BJ (cell line): ENCODE measurements at regions not wholly inside any gene's neighbourhood (a gene's known extent, or its start where the extent isn't known, plus 50 kb on each side); places are given as distances from the start of the nearest gene placed in this dataset.

Experiments used
- CTCF ChIA-PET: fragments of 350-600 bp; formaldehyde crosslinking; extraction: SDS; loops from one replicate; lab custom pipeline; 2021; ENCODE audit warnings: antibody characterized with exemption, inconsistent platforms; lab: Yijun Ruan, JAX
- POLR2A ChIA-PET: fragments of 300-600 bp; sonication (Branson Sonifier 250); formaldehyde crosslinking; extraction: SDS; loops from one replicate; lab custom pipeline; 2021; ENCODE audit warnings: antibody characterized with exemption; lab: Charles Lee
- DNase-seq: peaks from one replicate; pipeline ENCODE4 v3.0.0-alpha.2; 2011; ENCODE audit warnings: low read depth
- H3K27me3 ChIP-seq: 2 replicates; pipeline ENCODE4 v1.6.0; 2011; ENCODE audit warnings: low read length; ENCODE audit not compliant: control insufficient read depth, insufficient read depth
- H3K36me3 ChIP-seq: 2 replicates; pipeline ENCODE4 v1.5.1; 2011; ENCODE audit warnings: low read length; ENCODE audit not compliant: control insufficient read depth, insufficient read depth
- H3K4me3 ChIP-seq: 2 replicates; pipeline ENCODE4 v1.5.1; 2011; ENCODE audit warnings: low read depth, mild to moderate bottlenecking, control low read depth, low read length
- CTCF ChIP-seq: IDR thresholded peaks from 2 replicates; pipeline ENCODE4 v1.5.1; 2011; ENCODE audit warnings: low read depth, mild to moderate bottlenecking, control low read depth, inconsistent platforms, low read length, moderate library complexity; ENCODE audit not compliant: insufficient read depth

GRCh38 chr1:38530957-38531356 lies 328.6 kb downstream of the RRAGC start:
- H3K4me3 ChIP-seq, result no peak overlapping the region
- ChIA-PET CTCF (no interaction called here), POLR2A (no interaction called here)
- TF ChIP-seq CTCF, result no peak
- no peaks in the 10 kb centered on the region for H3K27me3 ChIP-seq
- DNase-seq, result no peak
- H3K36me3 ChIP-seq, result no peaks in the 10 kb centered on the region

- ChIA-PET POLR2A (no interaction called here), CTCF (no interaction called here)
- no peak for TF ChIP-seq CTCF
- H3K4me3 ChIP-seq, result no peak overlapping the region
- no peak for DNase-seq
- no peaks in the 10 kb centered on the region for H3K27me3 ChIP-seq
- H3K36me3 ChIP-seq, result no peaks in the 10 kb centered on the region
These were observed 329.6 kb downstream of the RRAGC start for GRCh38 chr1:38529946-38530345.

- Histone ChIP-seq H3K27me3 (no peaks in the 10 kb centered on the region), H3K36me3 (no peaks in the 10 kb centered on the region), H3K4me3 (no peak overlapping the region)
- TF ChIP-seq CTCF, result no peak
- ChIA-PET CTCF (no interaction called here), POLR2A (no interaction called here)
- no peak for DNase-seq
These were observed 330.2 kb downstream of the RRAGC start for GRCh38 chr1:38529391-38529790.

DNA sequence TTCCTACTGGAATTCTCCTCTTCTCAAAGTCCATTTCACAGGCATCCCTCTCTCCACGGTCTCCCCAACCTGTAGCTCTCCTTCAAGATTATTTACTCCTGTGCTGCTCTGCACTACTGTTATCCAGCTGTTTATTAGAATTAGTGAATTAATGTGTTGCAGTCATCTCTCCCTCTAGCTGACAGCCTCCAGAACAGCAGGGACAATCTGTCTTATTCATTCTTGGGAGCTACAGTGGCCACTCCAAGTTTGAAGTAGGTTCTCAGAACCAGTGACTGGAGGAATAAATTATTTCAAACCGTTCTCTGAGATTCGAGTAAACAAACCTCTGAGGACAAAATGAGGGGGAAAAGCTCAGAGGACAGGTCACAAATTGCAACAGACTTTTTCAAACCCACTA lies 330.9 kb downstream of the RRAGC start:
- POLR2A ChIA-PET, result no interaction called here
- Histone ChIP-seq H3K36me3 (no peaks in the 10 kb centered on the region), H3K4me3 (no peak overlapping the region), H3K27me3 (no peaks in the 10 kb centered on the region)
- TF ChIP-seq CTCF, result no peak
- DNase-seq, result no peak
- CTCF ChIA-PET, result interaction anchor here (0.7 kb wide), 1 partner anchor 60 kb away, joined by 3 read pairs; no protein-coding TSS in a partner anchor

DNA sequence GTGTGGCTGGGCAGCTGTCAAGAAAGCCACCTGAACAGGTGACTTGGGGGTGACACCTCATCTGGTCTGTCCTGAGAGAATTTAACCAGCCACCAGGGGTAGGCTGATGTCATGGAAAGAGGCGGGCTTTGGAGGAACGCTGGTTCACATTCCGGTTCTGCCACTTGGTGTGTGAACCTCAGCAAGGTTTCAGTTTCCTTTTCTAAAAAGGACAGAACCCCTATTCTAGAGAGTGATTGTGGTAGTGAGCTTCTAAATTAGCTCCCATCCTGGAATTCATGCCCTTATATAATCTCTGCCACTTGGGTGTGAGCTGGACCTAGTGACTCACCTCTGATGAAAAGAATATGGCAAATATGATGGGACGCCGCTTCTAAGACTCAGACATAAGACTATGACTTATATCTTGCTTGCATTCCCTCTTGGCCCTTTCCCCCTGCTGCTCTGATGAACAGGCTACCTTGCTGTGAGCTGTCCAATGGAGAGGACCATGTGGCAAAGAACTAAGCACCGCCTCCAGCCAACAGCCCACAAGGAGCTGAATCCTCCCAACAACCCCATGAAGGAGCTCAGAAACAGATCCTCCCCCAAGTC lies 332.1 kb downstream of the RRAGC start:
- ChIA-PET CTCF (no interaction called here), POLR2A (no interaction called here)
- no peak for TF ChIP-seq CTCF
- Histone ChIP-seq H3K36me3 (no peaks in the 10 kb centered on the region), H3K4me3 (no peak overlapping the region), H3K27me3 (no peaks in the 10 kb centered on the region)
- DNase-seq, result no peak
